GM23338 (cell line): ENCODE measurements at regions not wholly inside any gene's neighbourhood (a gene's known extent, or its start where the extent isn't known, plus 50 kb on each side); places are given as distances from the start of the nearest gene placed in this dataset.

Source experiments
- ATAC-seq: fragments of 200-7000 bp; cut with Tn5 transposase; 3 replicates; pipeline ENCODE4 v1.9.1; 2020
- DNase-seq: peaks from one replicate; pipeline ENCODE4 v3.0.0-alpha.2; 2015; ENCODE audit warnings: low spot score
- H2AFZ ChIP-seq: fragments of 200-600 bp; sonication (generic); 2 replicates; pipeline ENCODE4 v1.8.0; 2016; ENCODE audit warnings: antibody characterized with exemption, mild to moderate bottlenecking, moderate library complexity
- H3F3A ChIP-seq: fragments of 200-600 bp; sonication (generic); replicated peaks from 2 replicates; pipeline ENCODE4 v1.8.0; 2017; ENCODE audit warnings: antibody characterized with exemption, mixed run types, low read depth
- H3K27ac ChIP-seq: fragments of 200-600 bp; sonication (generic); 2 replicates; pipeline ENCODE4 v1.6.1; 2016; ENCODE audit warnings: low read depth
- H3K27me3 ChIP-seq: fragments of 200-600 bp; sonication (generic); 2 replicates; pipeline ENCODE4 v1.8.0; 2016; ENCODE audit warnings: mild to moderate bottlenecking, mixed run types, moderate library complexity; ENCODE audit not compliant: insufficient read depth
- H3K36me3 ChIP-seq: fragments of 200-600 bp; sonication (generic); 2 replicates; pipeline ENCODE4 v1.8.0; 2016; ENCODE audit warnings: mild to moderate bottlenecking; ENCODE audit not compliant: insufficient read depth
- H3K4me1 ChIP-seq: fragments of 200-600 bp; sonication (generic); 2 replicates; pipeline ENCODE4 v1.8.0; 2016; ENCODE audit warnings: mild to moderate bottlenecking, moderate library complexity; ENCODE audit not compliant: insufficient read depth
- H3K4me2 ChIP-seq: fragments of 200-600 bp; sonication (generic); 2 replicates; pipeline ENCODE4 v1.7.1; 2017; ENCODE audit warnings: mixed run types
- H3K4me3 ChIP-seq: fragments of 200-600 bp; sonication (generic); 2 replicates; pipeline ENCODE4 v1.6.1; 2016; ENCODE audit warnings: mixed run types
- H3K79me2 ChIP-seq: fragments of 200-600 bp; sonication (generic); replicated peaks from 2 replicates; pipeline ENCODE4 v1.8.0; 2017; ENCODE audit warnings: mild to moderate bottlenecking; ENCODE audit not compliant: insufficient read depth
- H3K9me2 ChIP-seq: fragments of 200-600 bp; sonication (generic); 2 replicates; pipeline ENCODE4 v1.8.0; 2017; ENCODE audit not compliant: insufficient read depth
- H4K20me1 ChIP-seq: fragments of 200-600 bp; sonication (generic); replicated peaks from 2 replicates; pipeline ENCODE4 v1.8.0; 2017; ENCODE audit warnings: mild to moderate bottlenecking; ENCODE audit not compliant: insufficient read depth
- H3K27ac Mint-ChIP-seq: 2 replicates; pipeline ENCODE4 v1.8.0; 2020; ENCODE audit warnings: inconsistent platforms, mild to moderate bottlenecking, moderate library complexity, mixed read lengths
- H3K27me3 Mint-ChIP-seq: 3 replicates; pipeline ENCODE4 v1.8.0; 2022; ENCODE audit warnings: low read depth, mild to moderate bottlenecking, moderate library complexity, mixed read lengths, inconsistent platforms; ENCODE audit not compliant: insufficient read depth, poor library complexity
- H3K36me3 Mint-ChIP-seq: 3 replicates; pipeline ENCODE4 v1.8.0; 2021; ENCODE audit warnings: low read depth, mild to moderate bottlenecking, inconsistent platforms, moderate library complexity, mixed read lengths
- H3K4me1 Mint-ChIP-seq: 3 replicates; pipeline ENCODE4 v1.8.0; 2020; ENCODE audit warnings: mild to moderate bottlenecking, inconsistent platforms, mixed read lengths
- H3K4me3 Mint-ChIP-seq: 3 replicates; pipeline ENCODE4 v1.8.0; 2021; ENCODE audit warnings: moderate library complexity, mild to moderate bottlenecking, inconsistent platforms, mixed read lengths
- H3K9me3 Mint-ChIP-seq: 3 replicates; pipeline ENCODE4 v1.8.0; 2020; ENCODE audit warnings: moderate library complexity, mild to moderate bottlenecking, inconsistent platforms, mixed read lengths
- CREB1 ChIP-seq: fragments of 250-450 bp; sonication (Bioruptor Pico); IDR thresholded peaks from 2 replicates; pipeline ENCODE4 v1.5.0; 2020; ENCODE audit warnings: low read depth, mild to moderate bottlenecking, moderate library complexity
- EZH2 ChIP-seq: fragments of 200-600 bp; sonication (generic); IDR thresholded peaks from one replicate; pipeline ENCODE4 v1.8.0; 2017; ENCODE audit warnings: antibody characterized with exemption, mild to moderate bottlenecking, low read depth; ENCODE audit not compliant: unreplicated experiment
- EZH2phosphoT487 ChIP-seq: fragments of 200-600 bp; sonication (generic); IDR thresholded peaks from one replicate; pipeline ENCODE4 v1.8.1; 2018; ENCODE audit warnings: antibody characterized with exemption; ENCODE audit not compliant: unreplicated experiment
- JUNB ChIP-seq: IDR thresholded peaks from one replicate; pipeline ENCODE4 v1.6.1; 2016; ENCODE audit warnings: antibody characterized with exemption; ENCODE audit not compliant: unreplicated experiment
- NANOG ChIP-seq: IDR thresholded peaks from 2 replicates; pipeline ENCODE4 v1.6.1; 2016; ENCODE audit warnings: antibody characterized with exemption, borderline replicate concordance
- POLR2AphosphoS5 ChIP-seq: IDR thresholded peaks from 2 replicates; pipeline ENCODE4 v1.6.1; 2016; ENCODE audit warnings: antibody characterized with exemption, low read depth
- STAT1 ChIP-seq: IDR thresholded peaks from one replicate; pipeline ENCODE4 v1.6.1; 2016; ENCODE audit warnings: antibody characterized with exemption; ENCODE audit not compliant: unreplicated experiment
- ZNF114 ChIP-seq: fragments of 250-450 bp; sonication (Bioruptor Pico); IDR thresholded peaks from 2 replicates; pipeline ENCODE4 v1.5.0; 2020; ENCODE audit warnings: mild to moderate bottlenecking, moderate library complexity
- ZNF331 ChIP-seq: fragments of 250-450 bp; sonication (Bioruptor Pico); IDR thresholded peaks from 2 replicates; pipeline ENCODE4 v1.5.0; 2020; ENCODE audit warnings: low read depth, mild to moderate bottlenecking, moderate library complexity
- TF ChIP-seq, protein P1 (sequence below): fragments of 250-450 bp; sonication (Bioruptor Pico); IDR thresholded peaks from 2 replicates; pipeline ENCODE4 v1.5.0; 2020; ENCODE audit warnings: mild to moderate bottlenecking, moderate library complexity
- TF ChIP-seq, protein P2 (sequence below): IDR thresholded peaks from one replicate; pipeline ENCODE4 v1.6.1; 2018; ENCODE audit warnings: antibody characterized with exemption; ENCODE audit not compliant: unreplicated experiment
- TF ChIP-seq, protein P3 (sequence below), 2 experiments: fragments of 200-600 bp in 1 of 2; sonication (generic) in 1 of 2; conservative IDR thresholded peaks; 2 replicates each; pipeline versions ENCODE4 v1.5.1 to v1.6.1; 2016 to 2017; ENCODE audit warnings: antibody characterized with exemption in 2 of 2, low read depth in 2 of 2, mild to moderate bottlenecking in 2 of 2, moderate library complexity in 1 of 2
- TF ChIP-seq, protein P4 (sequence below): IDR thresholded peaks from 2 replicates; pipeline ENCODE4 v1.6.1; 2016; ENCODE audit warnings: antibody characterized with exemption

DNA sequence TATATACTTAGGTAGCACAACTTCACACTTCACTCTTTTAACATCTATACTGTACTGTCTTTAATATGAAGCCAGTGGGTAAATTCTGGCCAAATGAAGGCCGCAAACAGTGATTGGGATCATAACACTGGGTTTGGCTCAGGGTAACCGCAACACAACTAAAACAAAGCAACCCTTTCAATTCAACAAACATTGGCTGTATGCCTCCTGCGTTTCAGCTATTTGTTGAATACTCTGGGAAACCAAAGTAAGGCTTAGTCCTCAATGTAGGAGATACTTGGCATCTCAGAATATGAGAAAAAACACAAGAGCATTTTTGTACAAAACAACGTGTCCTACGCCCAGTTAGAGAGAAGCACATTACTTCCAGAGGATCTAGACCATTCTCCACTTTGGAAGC is 693.3 kb upstream of the KLHL29 start:
- H3K9me2 ChIP-seq = peaks cover under 1% of the 10 kb centered on the region; the same call in 1 of the 2 replicates
- ATAC-seq (no peak), DNase-seq (no peak)
- no peak overlapping the region for H2AFZ ChIP-seq
- no peak overlapping the region for H3K4me3 Mint-ChIP-seq
- H3K9me3 Mint-ChIP-seq = no peaks in the 10 kb centered on the region
- H3K4me1 Mint-ChIP-seq = peaks cover 15% of the 10 kb centered on the region
- no peaks in the 10 kb centered on the region for H4K20me1 ChIP-seq
- no peaks in the 10 kb centered on the region for H3K36me3 ChIP-seq
- H3K4me1 ChIP-seq = peaks cover 5% of the 10 kb centered on the region
- no peaks in the 10 kb centered on the region for H3K36me3 Mint-ChIP-seq
- no peaks in the 10 kb centered on the region for H3K27me3 ChIP-seq
- no peaks in the 10 kb centered on the region for H3F3A ChIP-seq
- H3K4me2 ChIP-seq = no peak overlapping the region
- no peak overlapping the region for H3K4me3 ChIP-seq
- TF ChIP-seq STAT1 (no peak), EZH2phosphoT487 (no peak), ZNF114 (CRISPR knock-in tag) (no peak), ZNF331 (no peak), NANOG (no peak), POLR2AphosphoS5 (no peak), EZH2 (no peak), JUNB (no peak), CREB1 (CRISPR knock-in tag) (no peak)
- TF ChIP-seq, protein P1, sequence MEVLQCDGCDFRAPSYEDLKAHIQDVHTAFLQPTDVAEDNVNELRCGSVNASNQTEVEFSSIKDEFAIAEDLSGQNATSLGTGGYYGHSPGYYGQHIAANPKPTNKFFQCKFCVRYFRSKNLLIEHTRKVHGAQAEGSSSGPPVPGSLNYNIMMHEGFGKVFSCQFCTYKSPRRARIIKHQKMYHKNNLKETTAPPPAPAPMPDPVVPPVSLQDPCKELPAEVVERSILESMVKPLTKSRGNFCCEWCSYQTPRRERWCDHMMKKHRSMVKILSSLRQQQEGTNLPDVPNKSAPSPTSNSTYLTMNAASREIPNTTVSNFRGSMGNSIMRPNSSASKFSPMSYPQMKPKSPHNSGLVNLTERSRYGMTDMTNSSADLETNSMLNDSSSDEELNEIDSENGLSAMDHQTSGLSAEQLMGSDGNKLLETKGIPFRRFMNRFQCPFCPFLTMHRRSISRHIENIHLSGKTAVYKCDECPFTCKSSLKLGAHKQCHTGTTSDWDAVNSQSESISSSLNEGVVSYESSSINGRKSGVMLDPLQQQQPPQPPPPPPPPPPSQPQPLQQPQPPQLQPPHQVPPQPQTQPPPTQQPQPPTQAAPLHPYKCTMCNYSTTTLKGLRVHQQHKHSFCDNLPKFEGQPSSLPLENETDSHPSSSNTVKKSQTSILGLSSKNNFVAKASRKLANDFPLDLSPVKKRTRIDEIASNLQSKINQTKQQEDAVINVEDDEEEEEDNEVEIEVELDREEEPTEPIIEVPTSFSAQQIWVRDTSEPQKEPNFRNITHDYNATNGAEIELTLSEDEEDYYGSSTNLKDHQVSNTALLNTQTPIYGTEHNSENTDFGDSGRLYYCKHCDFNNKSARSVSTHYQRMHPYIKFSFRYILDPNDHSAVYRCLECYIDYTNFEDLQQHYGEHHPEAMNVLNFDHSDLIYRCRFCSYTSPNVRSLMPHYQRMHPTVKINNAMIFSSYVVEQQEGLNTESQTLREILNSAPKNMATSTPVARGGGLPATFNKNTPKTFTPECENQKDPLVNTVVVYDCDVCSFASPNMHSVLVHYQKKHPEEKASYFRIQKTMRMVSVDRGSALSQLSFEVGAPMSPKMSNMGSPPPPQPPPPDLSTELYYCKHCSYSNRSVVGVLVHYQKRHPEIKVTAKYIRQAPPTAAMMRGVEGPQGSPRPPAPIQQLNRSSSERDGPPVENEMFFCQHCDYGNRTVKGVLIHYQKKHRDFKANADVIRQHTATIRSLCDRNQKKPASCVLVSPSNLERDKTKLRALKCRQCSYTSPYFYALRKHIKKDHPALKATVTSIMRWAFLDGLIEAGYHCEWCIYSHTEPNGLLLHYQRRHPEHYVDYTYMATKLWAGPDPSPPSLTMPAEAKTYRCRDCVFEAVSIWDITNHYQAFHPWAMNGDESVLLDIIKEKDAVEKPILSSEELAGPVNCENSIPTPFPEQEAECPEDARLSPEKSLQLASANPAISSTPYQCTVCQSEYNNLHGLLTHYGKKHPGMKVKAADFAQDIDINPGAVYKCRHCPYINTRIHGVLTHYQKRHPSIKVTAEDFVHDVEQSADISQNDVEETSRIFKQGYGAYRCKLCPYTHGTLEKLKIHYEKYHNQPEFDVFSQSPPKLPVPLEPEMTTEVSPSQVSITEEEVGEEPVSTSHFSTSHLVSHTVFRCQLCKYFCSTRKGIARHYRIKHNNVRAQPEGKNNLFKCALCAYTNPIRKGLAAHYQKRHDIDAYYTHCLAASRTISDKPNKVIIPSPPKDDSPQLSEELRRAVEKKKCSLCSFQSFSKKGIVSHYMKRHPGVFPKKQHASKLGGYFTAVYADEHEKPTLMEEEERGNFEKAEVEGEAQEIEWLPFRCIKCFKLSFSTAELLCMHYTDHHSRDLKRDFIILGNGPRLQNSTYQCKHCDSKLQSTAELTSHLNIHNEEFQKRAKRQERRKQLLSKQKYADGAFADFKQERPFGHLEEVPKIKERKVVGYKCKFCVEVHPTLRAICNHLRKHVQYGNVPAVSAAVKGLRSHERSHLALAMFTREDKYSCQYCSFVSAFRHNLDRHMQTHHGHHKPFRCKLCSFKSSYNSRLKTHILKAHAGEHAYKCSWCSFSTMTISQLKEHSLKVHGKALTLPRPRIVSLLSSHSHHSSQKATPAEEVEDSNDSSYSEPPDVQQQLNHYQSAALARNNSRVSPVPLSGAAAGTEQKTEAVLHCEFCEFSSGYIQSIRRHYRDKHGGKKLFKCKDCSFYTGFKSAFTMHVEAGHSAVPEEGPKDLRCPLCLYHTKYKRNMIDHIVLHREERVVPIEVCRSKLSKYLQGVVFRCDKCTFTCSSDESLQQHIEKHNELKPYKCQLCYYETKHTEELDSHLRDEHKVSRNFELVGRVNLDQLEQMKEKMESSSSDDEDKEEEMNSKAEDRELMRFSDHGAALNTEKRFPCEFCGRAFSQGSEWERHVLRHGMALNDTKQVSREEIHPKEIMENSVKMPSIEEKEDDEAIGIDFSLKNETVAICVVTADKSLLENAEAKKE (CRISPR knock-in tag) = no peak
- TF ChIP-seq, protein P2, sequence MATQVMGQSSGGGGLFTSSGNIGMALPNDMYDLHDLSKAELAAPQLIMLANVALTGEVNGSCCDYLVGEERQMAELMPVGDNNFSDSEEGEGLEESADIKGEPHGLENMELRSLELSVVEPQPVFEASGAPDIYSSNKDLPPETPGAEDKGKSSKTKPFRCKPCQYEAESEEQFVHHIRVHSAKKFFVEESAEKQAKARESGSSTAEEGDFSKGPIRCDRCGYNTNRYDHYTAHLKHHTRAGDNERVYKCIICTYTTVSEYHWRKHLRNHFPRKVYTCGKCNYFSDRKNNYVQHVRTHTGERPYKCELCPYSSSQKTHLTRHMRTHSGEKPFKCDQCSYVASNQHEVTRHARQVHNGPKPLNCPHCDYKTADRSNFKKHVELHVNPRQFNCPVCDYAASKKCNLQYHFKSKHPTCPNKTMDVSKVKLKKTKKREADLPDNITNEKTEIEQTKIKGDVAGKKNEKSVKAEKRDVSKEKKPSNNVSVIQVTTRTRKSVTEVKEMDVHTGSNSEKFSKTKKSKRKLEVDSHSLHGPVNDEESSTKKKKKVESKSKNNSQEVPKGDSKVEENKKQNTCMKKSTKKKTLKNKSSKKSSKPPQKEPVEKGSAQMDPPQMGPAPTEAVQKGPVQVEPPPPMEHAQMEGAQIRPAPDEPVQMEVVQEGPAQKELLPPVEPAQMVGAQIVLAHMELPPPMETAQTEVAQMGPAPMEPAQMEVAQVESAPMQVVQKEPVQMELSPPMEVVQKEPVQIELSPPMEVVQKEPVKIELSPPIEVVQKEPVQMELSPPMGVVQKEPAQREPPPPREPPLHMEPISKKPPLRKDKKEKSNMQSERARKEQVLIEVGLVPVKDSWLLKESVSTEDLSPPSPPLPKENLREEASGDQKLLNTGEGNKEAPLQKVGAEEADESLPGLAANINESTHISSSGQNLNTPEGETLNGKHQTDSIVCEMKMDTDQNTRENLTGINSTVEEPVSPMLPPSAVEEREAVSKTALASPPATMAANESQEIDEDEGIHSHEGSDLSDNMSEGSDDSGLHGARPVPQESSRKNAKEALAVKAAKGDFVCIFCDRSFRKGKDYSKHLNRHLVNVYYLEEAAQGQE = no peak
- TF ChIP-seq, protein P3, sequence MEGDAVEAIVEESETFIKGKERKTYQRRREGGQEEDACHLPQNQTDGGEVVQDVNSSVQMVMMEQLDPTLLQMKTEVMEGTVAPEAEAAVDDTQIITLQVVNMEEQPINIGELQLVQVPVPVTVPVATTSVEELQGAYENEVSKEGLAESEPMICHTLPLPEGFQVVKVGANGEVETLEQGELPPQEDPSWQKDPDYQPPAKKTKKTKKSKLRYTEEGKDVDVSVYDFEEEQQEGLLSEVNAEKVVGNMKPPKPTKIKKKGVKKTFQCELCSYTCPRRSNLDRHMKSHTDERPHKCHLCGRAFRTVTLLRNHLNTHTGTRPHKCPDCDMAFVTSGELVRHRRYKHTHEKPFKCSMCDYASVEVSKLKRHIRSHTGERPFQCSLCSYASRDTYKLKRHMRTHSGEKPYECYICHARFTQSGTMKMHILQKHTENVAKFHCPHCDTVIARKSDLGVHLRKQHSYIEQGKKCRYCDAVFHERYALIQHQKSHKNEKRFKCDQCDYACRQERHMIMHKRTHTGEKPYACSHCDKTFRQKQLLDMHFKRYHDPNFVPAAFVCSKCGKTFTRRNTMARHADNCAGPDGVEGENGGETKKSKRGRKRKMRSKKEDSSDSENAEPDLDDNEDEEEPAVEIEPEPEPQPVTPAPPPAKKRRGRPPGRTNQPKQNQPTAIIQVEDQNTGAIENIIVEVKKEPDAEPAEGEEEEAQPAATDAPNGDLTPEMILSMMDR (conservative IDR thresholded peaks at IDR 0.05; ENCODE audit: low read depth in 2 of 2) = no peak
- TF ChIP-seq, protein P4, sequence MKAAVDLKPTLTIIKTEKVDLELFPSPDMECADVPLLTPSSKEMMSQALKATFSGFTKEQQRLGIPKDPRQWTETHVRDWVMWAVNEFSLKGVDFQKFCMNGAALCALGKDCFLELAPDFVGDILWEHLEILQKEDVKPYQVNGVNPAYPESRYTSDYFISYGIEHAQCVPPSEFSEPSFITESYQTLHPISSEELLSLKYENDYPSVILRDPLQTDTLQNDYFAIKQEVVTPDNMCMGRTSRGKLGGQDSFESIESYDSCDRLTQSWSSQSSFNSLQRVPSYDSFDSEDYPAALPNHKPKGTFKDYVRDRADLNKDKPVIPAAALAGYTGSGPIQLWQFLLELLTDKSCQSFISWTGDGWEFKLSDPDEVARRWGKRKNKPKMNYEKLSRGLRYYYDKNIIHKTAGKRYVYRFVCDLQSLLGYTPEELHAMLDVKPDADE = no peak
- no peak overlapping the region for H3K27ac Mint-ChIP-seq
- peaks cover 5% of the 10 kb centered on the region for H3K27me3 Mint-ChIP-seq
- H3K27ac ChIP-seq = no peak overlapping the region
- H3K79me2 ChIP-seq = no peaks in the 10 kb centered on the region
